ENCODE measurements at regions not wholly inside any gene's neighbourhood (a gene's known extent, or its start where the extent isn't known, plus 50 kb on each side); places are given as distances from the start of the nearest gene placed in this dataset.

DNA sequence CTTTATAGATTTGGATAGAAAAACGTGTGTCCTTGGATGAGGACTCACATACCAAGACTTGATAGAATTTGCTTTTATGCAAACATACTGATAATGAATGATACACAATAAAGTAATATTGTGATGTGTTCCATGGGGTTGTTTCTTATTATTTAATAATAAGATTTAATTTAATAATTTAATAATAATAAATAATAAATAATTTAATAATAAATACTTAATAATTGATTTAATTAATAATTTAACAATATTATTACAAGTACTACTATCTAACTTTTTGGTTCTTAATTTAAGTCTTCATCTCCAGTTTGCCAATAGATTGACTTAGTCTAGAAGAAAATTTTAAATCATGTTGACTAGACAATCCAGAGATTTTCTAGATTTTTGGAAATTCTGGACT lies 909.2 kb upstream of the PCDH20 start:
- DNase-seq (ENCODE audit: low read depth in 2 of 2), result no peak

DNA sequence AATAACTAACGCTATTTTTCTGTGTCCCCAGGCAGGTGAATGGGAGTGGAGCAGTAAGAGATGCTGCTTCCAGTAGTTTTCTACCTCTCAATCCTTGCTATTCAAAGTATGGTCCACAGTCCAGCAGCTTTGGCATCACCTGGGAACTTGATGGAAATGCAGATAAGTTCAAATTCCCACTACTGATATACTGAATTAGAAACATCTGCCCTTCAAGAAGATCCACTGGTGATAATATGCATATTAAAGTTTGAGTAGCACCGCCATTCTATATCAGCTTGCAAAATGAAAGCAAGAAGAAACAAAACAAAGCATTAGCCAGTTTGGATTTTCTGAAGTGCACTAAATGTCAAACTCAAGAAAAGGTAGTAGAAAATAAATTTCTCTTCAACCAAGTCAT lies 906.2 kb upstream of the PCDH20 start:
- DNase-seq (ENCODE audit: low read depth in 2 of 2), result no peak

DNA sequence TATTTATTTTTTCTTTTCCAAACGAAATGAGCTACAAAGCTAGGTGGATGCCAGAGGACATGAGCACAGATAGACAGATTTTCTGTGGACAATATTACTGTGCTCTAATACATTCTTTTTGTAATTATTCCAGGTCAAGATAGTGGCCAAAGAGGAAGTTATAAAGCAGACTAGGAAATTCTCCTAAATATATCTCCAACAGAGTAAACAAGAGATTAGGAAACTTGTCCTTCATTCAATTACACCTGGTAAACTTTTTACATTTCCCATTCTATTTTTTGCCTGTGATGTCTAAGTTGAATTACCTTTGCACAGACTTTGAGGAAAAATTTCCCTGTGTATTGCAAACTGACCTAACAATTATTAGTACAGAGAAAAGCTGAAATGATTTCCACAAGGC lies 905.5 kb upstream of the PCDH20 start:
- no peak for DNase-seq (ENCODE audit: low read depth in 2 of 2)

DNA sequence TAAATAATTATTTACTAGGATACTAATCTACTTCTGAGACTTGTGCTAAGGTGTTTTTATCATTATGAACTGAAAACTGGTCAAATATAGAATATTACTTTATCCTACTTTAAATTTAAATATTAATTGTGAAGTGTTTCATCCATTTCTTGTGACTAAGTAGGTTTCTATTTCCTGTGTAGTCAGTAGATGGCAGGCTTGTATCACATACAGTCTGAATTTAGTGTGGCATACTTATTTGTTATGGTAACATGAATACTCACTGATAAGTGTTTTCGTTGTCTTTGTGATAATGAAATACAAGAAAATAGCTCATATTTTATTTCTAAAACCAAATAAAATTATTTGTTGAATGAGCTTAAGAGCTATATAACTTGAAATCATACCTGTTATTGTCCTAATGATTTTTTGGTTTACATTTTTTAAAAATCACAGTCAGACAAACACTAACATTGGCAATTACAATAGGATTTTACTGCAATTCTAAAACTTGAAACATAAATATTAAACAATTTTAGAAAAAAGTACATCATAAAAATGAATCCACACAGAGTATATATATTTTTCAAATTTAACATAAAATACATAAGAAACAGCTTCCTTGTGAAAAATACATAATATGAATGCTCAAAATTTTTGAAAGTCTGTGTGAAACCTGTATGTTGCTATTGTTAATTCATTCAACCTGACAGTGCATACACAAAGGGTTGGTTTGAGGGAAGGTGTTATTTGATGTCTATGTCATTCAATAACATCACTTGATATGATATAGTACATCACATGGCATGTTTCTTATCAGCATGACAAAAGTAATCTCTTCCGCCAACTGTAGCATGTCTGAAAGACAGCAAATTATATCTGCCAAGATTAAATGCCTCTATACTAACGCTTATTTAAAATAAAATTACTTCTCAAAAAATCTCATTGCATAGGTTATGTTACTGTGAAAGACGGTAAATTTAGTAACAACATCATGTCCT lies 904.8 kb upstream of the PCDH20 start:
- peak; percentile 14 to 15 for DNase-seq (ENCODE audit: low read depth in 2 of 2)

DNA sequence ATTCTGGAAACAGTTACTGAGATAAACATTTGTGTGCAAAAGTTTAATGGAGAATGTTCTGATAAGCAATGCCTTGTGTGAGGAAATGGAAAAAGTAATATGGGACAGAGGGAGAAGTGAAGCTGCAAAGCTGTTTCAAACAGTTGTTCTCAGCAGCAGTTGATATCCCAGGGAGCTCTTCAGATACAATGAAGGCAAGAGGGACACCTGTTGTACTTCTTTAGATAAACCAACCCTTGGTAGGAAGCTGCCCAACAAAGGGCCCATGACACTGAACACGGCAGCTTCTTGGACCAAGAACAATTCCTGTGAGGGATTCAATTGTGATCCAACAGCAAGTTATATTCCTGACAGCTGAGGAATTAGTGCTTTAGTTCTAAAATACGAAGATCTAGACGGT lies 894.3 kb upstream of the PCDH20 start:
- DNase-seq (ENCODE audit: low read depth in 2 of 2), result no peak

DNA sequence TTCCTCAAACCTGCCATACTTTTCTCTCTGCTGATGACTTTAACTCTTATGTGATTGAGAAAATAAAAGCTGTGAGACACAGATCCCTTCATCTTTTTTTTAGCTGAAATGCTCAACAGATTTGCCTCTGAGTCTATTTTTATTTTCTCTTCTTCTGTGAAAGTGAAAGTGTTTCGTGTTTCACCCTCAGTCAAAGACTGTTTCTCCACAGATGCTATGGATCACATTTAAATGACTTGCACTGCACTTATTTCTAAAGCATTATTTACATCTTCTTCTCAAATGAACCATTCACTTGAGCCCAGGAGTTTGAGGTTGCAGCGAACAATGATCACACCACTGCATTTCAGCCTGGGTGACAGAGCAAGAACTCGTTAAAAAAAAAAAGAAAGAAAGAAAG lies 890.1 kb upstream of the PCDH20 start:
- DNase-seq (ENCODE audit: low read depth in 2 of 2), result no peak

DNA sequence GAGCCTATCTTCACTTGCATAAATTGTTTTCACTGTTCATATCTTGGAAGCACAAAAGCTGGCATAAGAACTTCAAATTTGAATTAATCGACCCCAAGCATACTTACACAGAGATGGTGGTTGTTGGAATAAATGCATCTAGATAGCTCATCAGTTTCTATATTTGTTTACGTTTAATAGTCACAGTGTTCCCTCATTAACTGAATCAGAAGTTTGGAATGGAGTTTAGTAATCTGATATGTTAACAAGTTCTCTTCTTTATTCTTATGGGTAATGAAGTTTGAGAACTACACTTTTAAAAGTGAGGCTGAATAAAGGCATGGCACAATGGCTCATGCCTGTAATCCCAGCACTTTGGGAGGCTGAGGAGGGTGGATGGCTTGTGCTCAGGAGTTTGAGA lies 886.7 kb upstream of the PCDH20 start:
- DNase-seq (ENCODE audit: low read depth in 2 of 2), result no peak

DNA sequence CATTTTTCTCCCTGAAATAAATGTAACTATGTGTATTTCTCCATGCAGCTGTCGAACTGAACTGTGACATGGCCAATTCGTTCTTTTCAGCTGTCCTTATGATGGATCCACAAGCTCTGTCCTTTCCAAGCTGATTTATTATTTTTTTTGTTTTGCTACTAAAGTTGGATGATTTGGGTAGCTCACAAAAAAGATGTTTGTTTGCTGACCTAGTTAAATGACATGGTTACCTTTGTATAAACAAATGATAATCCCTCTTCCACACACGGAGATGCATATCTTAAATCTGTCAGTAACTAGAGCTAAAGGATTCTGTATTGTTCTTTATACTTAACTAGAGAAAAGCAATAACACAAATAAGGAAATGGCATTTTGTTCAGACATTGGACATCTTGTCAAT lies 884.3 kb upstream of the PCDH20 start:
- no peak for DNase-seq (ENCODE audit: low read depth in 2 of 2)

DNA sequence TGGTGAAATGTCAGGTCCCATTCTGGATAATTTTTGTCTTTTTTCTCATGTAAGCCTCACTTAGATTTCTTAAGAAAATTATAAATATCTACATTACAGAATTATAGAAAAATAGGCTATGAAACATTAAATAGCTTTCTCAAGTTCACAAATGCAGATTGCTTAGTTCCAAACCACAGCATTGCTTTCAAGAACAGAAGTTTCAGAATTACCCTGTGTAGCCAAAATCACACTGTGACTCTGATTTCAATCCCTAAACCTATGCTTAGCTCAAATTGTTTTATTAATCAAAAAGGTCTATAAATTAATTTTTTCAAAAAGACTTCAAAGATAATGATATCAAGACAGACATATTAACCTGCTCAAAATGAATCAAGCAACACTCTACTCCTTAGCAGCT lies 881.2 kb upstream of the PCDH20 start:
- no peak for DNase-seq (ENCODE audit: low read depth in 2 of 2)

DNA sequence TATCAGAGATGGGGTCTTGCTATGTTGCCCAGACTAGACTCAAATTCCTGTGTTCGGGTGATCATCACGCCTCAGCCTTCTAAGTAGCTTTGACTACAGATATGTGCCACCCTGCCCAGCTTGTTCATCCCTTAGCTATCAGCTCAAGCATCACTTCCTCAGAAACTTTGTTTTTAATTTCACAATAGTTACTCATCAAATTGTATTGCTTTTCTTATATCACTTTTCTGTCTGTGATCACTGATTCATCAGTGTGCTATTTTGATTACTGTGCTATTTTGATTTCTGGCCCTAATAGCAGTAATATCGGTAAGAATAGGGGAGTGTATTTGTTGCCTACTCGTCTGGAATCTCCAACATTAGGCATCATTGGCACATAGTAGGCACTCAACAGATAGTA lies 878.6 kb upstream of the PCDH20 start:
- no peak for DNase-seq (ENCODE audit: low read depth in 2 of 2)

DNA sequence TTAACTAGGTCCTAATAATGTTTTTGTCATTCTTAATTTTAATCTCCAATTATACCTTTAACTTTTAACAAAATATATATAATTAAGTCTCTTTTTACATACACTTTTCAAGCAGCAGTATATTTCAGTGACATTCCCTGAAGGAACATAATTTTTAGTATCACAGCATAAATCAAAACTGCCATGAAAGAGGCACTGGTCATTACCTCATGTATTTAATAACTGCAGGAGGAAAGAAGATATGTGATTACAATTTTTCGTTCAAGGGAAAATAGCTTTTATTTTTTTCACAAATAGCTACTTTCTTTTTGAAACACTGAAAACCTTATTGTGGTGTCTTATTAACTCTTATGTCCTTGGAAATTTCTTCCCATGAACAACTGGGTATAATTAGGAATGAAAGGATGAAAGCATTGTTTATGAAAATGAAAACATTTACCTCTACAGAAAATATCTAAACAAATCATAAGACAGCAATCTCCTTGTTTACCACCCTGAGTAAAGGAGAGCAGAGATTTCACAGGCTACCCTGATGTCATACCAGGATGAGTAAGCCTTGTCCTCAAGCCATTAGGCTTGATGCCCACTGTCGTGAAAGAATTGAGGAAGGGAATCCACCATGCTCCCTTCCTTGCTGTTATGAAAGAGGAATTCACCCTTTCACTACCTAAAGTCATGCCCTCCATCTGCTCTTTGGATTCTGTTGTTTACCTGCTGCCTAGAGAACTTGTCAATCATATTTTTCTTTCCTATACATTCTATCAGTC lies 877.2 kb upstream of the PCDH20 start:
- no peak for DNase-seq (ENCODE audit: low read depth in 2 of 2)

DNA sequence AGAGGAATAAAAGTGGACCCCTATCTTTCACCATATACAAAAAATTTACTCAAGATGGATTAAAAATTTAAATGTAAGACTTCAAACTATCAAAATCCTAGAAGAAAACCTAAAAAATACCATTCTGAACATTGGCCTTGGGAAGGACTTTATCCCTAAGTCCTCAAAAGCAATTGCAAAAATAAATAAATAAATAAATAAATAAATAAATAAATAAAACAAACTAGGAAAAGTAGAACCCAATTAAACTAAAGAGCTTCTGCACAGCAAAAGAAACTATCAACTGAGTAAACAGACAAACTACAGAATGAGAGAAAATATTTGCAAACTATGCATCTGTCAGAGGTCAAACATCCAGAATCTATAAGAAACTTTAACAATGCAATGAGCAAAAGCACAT lies 874.9 kb upstream of the PCDH20 start:
- no peak for DNase-seq (ENCODE audit: low read depth in 2 of 2)

DNA sequence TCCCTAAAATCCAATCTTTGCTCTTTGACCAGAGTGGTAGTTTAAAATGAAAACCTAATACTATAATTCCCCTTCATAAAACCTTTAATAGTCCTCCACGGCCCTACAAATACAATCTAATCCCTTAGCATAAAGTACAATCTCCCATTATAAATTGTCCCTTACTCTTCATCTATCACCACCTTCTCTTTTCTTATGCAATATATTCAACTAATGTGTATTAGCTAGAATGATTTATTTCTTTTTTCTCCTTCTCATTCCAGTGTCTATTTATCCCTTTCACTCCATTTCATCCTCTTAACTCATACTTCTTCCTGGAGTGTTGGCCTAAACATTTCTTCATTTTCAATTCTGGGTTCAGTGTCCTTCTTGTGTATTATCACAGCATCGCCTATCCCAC lies 872.1 kb upstream of the PCDH20 start:
- DNase-seq (ENCODE audit: low read depth in 2 of 2), result no peak

DNA sequence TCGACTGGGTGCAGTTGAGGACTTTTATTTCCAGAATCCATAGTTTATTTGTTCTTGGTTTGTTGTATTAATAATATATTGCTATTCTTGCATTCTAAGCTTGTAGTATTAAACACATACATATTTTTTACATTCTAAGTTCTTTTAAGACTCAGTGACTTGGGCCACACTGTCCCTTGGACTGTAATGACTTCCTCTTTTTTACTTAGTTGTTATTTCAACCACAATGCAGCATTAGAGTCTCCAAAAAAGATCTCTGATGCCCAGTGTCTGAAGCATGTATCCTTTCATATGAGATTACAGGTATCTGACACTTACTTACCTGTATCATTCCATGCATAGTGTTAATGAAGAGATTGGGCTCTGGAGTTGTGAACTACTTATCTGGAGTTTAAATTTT lies 864.9 kb upstream of the PCDH20 start:
- DNase-seq (ENCODE audit: low read depth in 2 of 2), result no peak

DNA sequence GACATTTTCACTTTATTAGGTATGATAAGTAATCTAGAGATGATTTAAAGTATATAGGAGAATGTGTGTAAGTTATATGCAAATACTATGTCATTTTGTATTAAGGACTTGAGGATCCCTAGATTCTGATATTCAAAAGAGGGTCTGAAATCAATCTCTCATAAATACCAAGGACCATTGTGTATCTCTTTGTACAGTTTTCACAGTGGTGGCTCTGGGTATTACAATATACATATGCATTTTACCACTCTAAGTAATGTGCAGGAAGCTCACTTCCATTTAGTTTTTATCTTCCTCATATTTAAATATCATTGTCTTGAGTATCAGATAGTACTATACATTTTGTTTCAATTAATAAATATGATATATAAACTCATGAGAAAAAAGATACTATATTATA lies 862.6 kb upstream of the PCDH20 start:
- no peak for DNase-seq (ENCODE audit: low read depth in 2 of 2)

DNA sequence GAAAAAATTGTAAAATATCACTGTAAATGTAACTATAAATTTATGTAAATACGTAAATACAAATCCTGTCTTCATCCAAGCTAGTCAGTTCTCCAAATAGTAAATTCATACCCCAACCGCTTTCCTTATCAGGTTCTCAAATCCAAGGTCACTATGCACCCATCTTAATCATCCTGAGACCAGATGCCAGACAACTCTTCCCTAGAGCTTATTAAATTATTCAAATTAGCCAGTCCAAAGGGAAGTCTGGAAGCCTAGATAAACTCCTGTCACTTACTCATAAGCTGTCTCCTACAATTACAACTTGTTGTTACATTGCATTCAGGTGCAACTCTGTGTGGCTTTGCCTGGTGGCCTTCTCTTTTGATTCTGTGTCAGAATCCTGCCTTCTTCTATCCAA lies 836.1 kb upstream of the PCDH20 start:
- no peak for DNase-seq (ENCODE audit: low read depth in 2 of 2)

DNA sequence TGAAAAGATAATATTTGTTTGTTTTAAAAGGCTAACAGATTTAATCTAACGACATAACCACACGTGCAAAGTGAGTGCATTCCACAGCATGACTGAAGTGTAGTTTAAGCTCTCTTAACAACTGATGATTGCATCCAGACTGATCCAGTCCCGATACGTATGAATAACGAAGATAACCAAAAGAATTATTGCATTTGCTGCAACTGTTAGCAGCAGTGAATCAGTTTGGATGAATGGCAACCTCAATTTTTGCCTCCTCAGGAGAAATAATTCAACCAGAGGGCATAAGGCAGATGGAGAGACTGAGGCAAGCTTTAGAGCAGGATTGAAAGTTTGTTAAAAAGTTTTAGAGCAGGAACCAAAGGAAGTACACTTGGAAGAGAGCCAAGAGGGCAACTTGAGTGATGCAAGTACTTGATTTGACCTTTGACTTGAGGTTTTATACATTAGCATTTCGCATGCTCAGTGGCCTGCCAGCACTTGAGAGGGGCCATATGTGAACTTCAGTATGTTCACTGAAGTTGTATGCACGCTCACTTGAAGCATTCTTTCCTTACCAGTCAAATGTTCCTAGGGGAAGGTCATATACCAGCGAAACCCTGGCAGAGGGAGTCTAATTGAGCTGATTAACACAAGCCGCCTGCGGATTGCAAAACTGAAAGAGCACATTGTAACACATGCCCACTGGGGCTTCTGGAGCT lies 835.0 kb upstream of the PCDH20 start:
- no peak for DNase-seq (ENCODE audit: low read depth in 2 of 2)

DNA sequence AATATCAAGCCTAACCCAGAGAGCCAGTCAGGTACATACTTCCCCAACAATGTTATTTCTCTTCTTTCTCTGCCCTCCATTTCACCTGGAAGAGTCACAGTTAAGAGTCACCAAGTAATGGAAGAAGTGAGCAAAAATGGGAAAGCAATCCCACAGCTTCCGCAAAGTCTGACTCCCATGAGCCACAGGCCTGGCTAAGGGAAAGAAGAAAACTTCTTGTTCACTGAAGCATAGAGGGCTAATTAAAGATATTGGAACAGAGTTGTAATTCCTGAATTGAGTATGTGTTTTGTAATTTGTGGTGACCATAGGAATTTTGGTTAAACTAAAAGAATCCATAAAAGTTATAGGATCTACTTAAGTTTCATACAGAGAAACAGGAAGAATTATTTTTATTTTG lies 830.9 kb upstream of the PCDH20 start:
- DNase-seq (ENCODE audit: low read depth in 2 of 2), result no peak

DNA sequence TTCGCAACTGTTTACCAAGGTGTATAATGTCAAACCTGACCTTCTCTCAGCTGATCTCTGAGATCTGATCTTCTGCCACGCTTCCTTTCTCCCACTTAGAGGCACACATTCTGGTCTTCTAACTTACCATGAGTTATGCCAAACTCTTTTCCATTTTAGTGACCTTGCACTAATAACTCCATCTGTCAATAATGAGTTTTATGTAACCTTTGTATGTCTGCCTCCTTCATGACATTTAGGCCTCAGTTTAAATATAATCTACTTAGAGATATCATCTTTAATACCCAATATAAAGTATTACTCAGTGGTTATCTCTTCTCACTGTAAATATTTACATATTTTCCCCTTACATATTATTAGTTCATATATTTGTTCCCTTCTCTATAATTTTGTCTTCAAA lies 827.5 kb upstream of the PCDH20 start:
- no peak for DNase-seq (ENCODE audit: low read depth in 2 of 2)

DNA sequence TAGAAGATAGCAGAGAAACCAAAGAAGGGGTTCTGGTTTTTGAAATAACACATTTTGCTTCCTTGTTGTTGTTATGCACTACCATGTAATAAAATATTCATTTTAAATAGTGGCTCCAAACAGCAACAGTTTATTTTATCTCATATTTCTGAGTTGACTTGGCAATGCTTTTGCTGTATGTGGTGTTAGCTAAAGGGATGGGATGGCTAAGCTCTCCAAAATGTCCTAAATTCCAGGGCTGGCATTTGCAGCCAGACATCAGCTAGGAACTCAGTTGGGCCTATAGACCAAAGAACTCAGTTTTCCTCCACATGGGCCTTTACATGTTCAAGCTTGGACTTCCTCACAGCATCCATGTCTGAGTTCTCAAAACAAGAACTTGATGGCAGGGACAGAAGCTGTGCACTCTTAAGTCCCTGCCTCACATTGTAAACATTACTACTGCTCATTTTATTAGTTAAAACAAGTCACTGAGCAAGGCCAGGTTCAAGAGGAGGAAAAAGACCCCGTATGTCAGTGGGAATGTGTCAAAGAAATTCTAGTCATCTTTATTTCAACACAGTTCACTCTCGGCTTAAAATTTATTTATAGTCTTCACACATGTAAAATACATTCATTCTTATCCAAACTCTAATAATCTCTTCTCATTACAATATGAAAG lies 819.3 kb upstream of the PCDH20 start:
- DNase-seq (ENCODE audit: low read depth in 2 of 2), result no peak

DNA sequence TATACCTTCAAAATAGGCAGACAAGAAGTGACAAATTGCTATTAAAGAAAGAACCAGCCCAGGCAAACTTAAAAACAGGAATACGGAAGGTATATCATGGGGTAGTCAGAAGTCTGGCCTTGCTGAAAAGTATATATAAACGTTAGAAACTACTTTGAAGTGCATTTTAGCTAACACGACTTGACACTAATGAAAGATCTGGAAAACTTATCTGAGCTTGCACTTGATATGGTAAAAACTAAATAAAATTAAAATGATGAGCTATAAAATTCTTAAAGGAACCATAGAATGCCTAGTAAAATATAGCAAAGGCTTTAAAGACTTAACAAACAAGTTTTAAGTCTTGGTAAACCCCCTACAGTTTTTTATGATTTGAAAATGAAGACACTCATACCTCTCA lies 795.3 kb upstream of the PCDH20 start:
- no peak for DNase-seq (ENCODE audit: low read depth in 2 of 2)

DNA sequence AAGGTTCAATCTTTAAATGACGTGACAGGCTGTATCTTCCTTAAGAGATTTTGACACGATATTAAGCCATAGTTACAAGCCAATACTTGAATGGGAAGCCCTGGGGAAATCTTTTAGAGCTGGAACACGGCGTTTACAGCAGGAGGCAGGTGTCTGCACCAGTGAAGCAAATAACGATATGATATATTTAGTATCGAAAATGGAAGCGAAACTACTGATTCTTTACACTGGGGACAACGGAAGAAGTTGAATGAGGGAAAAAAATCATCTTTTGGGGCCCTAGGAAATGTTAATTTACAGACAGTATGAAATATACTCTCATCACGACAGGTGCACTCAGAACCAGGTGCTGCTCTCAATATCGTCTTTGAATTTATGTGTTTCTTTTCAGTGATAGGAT lies 793.9 kb upstream of the PCDH20 start:
- DNase-seq (ENCODE audit: low read depth in 2 of 2), result no peak

Data from fibroblast of skin of left quadriceps (primary cell).